C4-2B (cell line): ENCODE measurements at regions not wholly inside any gene's neighbourhood (a gene's known extent, or its start where the extent isn't known, plus 50 kb on each side); places are given as distances from the start of the nearest gene placed in this dataset.

Experiments used
- ZFX ChIP-seq: fragments of 450-650 bp; IDR thresholded peaks from 2 replicates; pipeline ENCODE4 v1.6.1; 2017
- TF ChIP-seq, protein P1 (sequence below): fragments of 450-650 bp; conservative IDR thresholded peaks from 2 replicates; pipeline ENCODE4 v1.5.1; 2017; ENCODE audit warnings: mild to moderate bottlenecking

DNA sequence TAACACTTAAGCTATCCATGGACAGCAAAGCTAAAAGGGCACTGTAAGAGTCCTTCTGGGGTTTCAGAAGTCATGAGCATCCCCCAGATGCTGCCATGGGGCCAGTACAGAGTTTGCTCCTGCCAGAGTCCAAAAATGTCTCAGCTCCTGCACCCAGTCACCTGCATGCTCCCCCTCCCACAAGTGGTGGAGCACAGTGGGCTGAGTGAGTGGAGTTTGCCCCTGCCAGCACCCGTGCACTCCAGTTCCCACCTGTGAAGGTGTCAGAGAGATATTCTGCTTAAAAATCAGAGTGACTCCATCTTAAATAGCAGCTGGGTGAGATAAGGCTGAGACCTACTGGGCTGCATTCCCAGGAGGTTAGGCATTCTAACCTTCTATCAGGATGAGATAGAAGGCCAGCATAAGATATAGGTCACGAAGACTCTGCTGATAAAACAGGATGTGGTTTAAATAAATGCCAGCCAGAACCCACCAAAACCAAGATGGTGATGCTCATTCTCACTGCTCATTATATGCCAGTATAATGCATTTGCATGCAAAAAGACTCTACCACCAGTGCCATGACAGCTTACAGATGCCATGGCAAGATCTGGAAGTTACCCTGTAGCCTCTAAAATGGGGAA is 140.1 kb upstream of the ZNF92 start:
- TF ChIP-seq, protein P1, sequence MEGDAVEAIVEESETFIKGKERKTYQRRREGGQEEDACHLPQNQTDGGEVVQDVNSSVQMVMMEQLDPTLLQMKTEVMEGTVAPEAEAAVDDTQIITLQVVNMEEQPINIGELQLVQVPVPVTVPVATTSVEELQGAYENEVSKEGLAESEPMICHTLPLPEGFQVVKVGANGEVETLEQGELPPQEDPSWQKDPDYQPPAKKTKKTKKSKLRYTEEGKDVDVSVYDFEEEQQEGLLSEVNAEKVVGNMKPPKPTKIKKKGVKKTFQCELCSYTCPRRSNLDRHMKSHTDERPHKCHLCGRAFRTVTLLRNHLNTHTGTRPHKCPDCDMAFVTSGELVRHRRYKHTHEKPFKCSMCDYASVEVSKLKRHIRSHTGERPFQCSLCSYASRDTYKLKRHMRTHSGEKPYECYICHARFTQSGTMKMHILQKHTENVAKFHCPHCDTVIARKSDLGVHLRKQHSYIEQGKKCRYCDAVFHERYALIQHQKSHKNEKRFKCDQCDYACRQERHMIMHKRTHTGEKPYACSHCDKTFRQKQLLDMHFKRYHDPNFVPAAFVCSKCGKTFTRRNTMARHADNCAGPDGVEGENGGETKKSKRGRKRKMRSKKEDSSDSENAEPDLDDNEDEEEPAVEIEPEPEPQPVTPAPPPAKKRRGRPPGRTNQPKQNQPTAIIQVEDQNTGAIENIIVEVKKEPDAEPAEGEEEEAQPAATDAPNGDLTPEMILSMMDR, result no peak
- TF ChIP-seq ZFX, result no peak
